GM21717 (cell line): ENCODE measurements at regions not wholly inside any gene's neighbourhood (a gene's known extent, or its start where the extent isn't known, plus 50 kb on each side); places are given as distances from the start of the nearest gene placed in this dataset.

Experiments used
- ATAC-seq: cut with Tn5 transposase; IDR thresholded peaks from one replicate; pipeline ENCODE4 v1.9.1; 2021; ENCODE audit warnings: mild to moderate bottlenecking, moderate library complexity; ENCODE audit not compliant: unreplicated experiment

GRCh38 chr15:98583771-98584430 is 64.4 kb upstream of the IGF1R start:
- ATAC-seq, result no peak

GRCh38 chr15:98586066-98586465 is 62.3 kb upstream of the IGF1R start:
- no peak for ATAC-seq

GRCh38 chr15:98592136-98592535 is 56.2 kb upstream of the IGF1R start:
- ATAC-seq, result no peak

DNA sequence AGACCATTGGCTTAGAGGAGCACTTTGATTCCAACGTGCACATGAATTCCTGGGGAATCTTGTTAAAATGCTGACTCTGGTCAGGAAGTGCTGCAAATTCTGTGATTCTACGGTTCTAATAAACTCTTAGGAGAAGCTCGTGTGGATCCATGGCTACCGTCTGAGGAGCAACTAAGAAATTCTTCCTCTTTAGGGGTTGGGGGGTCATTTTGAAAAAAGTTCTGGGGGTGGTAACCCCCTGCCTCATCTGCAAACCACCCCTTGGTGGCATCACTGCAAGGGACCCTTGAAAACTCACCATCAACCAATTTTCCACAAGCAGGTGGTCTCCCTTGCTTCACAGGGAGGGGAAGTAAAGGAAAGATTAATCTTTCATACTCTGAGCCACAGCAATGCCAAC is 52.2 kb upstream of the IGF1R start:
- ATAC-seq, result no peak

DNA sequence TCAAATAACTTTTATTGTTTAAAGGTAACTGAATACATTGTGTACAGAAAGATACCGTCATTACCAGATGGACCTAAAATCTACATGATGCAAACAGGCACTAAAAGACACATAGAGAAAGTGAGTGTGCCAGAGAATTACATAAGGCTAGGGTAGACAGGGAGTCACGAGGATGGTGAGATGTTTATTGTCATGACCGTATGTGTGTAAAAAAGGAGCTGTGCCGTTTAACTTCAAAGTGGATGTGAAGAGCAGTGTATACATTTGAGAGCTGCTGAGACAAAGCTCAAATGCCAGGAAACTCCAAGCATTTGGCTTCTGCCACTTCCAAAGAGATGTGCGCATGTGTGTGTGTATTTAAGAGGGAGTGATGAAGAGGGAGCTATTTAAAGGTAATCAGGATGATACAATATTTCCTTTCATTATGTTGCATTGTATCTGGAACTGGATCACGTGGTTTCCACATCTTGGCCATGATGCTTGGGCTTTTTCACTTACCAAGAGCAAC is 51.4 kb upstream of the IGF1R start:
- ATAC-seq, result no peak

DNA sequence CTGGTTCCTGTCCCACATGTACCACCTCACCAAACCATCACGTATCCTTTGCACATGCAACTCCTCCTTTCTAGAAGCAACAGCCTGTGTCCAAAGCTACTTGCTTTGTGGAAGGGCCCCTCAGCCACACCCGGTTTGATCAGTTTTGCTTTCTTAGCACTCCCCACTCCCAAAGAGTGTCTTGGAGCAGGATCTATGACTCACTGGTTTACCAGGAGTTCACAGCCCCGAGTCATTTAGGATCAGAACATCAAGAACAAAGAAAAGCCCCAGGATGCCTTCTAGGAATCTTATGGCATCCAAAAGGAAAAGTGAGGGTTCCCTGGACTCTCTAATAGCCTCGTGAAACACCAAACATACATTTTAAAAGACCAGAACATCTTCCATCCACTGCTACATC is 50.7 kb upstream of the IGF1R start:
- no peak for ATAC-seq
